GM04503 (cell line): ENCODE measurements at regions not wholly inside any gene's neighbourhood (a gene's known extent, or its start where the extent isn't known, plus 50 kb on each side); places are given as distances from the start of the nearest gene placed in this dataset.

Source experiments
- DNase-seq: peaks from one replicate; pipeline ENCODE4 v3.0.0-alpha.2; 2012; ENCODE audit warnings: low read depth

- no peak for DNase-seq
Observed at GRCh38 chr11:32039149-32039548, 51.7 kb upstream of the RCN1 start.

- DNase-seq = peak; percentile 64
Observed at GRCh38 chr11:32034680-32035079, 56.2 kb upstream of the RCN1 start.

- peak; percentile 100 for DNase-seq
Observed at GRCh38 chr11:32034149-32034548, 56.7 kb upstream of the RCN1 start.

- DNase-seq = no peak
Observed at GRCh38 chr11:32033491-32033890, 57.4 kb upstream of the RCN1 start.

GRCh38 chr11:32033067-32033466 lies 57.8 kb upstream of the RCN1 start:
- DNase-seq = no peak

- no peak for DNase-seq
Observed at GRCh38 chr11:32032478-32032877, 58.4 kb upstream of the RCN1 start.

GRCh38 chr11:32032052-32032451 lies 58.8 kb upstream of the RCN1 start:
- DNase-seq = no peak

- DNase-seq = no peak
Observed at GRCh38 chr11:32030875-32031503, 59.9 kb upstream of the RCN1 start.

GRCh38 chr11:32029721-32030120 lies 61.2 kb upstream of the RCN1 start:
- DNase-seq = no peak

GRCh38 chr11:32028201-32028600 lies 62.7 kb upstream of the RCN1 start:
- DNase-seq = no peak

- DNase-seq = no peak
Observed at GRCh38 chr11:32026766-32027165, 64.1 kb upstream of the RCN1 start.

- DNase-seq = no peak
Observed at GRCh38 chr11:32024948-32025347, 65.9 kb upstream of the RCN1 start.

GRCh38 chr11:32023370-32024305 lies 67.2 kb upstream of the RCN1 start:
- DNase-seq = no peak

- no peak for DNase-seq
Observed at GRCh38 chr11:32018672-32019071, 72.2 kb upstream of the RCN1 start.

- no peak for DNase-seq
Observed at GRCh38 chr11:32016111-32016510, 74.8 kb upstream of the RCN1 start.

- no peak for DNase-seq
Observed at GRCh38 chr11:32015427-32015826, 75.4 kb upstream of the RCN1 start.

- no peak for DNase-seq
Observed at GRCh38 chr11:32013603-32014002, 77.3 kb upstream of the RCN1 start.

- DNase-seq = no peak
Observed at GRCh38 chr11:32012049-32012448, 78.8 kb upstream of the RCN1 start.

GRCh38 chr11:32008880-32009551 lies 81.9 kb upstream of the RCN1 start:
- no peak for DNase-seq

- peak; percentile 14 for DNase-seq
Observed at GRCh38 chr11:32006799-32007388, 84.0 kb upstream of the RCN1 start.

GRCh38 chr11:32005786-32006416 lies 85.0 kb upstream of the RCN1 start:
- DNase-seq = no peak

- no peak for DNase-seq
Observed at GRCh38 chr11:32003335-32003734, 87.5 kb upstream of the RCN1 start.
